HG03354 (cell line): ENCODE measurements at regions not wholly inside any gene's neighbourhood (a gene's known extent, or its start where the extent isn't known, plus 50 kb on each side); places are given as distances from the start of the nearest gene placed in this dataset.

ENCODE experiments used
- ATAC-seq: cut with Tn5 transposase; IDR thresholded peaks from one replicate; pipeline ENCODE4 v1.9.1; 2021; ENCODE audit warnings: mild to moderate bottlenecking; ENCODE audit not compliant: unreplicated experiment, poor library complexity, severe bottlenecking

DNA sequence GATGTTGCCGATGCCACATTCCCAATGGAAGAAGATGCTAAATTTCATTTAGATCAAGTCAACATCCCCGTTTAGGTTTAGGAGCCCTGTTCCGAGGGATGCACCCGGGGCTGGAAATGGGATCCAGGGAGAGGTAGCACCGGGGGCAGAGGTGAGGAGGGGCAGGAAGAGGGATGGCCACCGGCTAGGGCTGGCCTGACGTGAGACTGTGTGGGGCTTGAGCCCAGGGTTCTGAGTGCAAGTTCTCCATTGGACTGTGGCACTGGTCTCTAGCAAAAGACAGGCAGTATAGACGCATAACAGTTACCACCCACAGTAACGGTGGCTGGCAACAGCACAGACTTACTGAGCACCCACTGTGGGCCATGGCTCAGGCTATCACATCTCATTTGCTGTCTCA, 209.0 kb upstream of the MVB12B start:
- no peak for ATAC-seq

DNA sequence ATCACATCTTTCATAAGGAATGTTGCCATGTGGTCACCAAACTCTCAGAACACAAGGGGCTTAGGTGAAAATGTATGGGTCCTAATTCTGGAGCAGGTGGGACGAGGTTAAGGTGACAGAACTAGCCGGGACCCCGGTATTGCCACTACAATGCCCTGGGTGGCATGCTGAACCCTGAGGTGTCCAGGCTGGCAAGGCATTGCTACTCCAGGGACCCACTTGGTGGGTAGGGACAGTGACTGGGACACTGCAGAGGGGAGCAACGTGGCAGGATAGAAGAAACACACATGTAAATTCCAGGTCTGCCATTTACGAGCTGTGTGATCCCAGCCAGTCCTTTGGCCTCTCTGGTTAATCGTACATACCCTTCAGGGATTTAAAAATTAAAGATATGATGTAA, 206.9 kb upstream of the MVB12B start:
- ATAC-seq, result no peak

DNA sequence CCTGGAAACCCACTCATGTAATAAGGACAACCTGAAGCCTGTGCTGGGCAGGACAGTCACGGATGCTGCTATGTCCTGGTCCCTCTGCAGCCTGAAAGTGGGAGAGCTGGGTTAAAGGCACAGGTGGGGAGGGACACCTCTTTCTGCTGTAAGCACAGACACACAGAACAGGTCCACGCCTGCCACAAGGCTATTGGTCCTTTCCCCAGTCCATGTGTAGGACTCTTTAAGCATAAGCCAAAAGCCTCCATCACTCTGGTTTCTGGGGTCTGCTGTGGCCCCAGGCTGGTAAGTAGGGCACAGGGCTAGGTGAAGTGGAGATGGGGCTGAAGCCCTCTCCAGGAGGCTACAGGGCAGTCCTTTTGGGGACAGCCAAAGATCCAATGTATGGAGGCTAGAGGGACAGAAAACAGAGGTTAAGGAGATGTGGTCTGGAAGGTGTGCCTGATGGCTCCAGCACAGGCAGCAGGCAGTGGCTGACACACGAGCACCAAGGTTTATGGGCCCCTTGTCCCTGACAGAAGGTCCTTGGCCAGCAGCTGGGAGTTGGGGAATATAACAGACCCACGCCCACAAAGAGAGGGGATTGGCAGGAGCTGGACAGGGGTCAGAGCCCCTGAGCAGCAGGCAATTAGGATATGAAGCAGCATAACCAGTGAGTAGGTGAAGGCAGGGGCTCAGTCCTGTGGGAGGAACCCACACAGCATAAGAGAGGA, 203.6 kb upstream of the MVB12B start:
- no peak for ATAC-seq

DNA sequence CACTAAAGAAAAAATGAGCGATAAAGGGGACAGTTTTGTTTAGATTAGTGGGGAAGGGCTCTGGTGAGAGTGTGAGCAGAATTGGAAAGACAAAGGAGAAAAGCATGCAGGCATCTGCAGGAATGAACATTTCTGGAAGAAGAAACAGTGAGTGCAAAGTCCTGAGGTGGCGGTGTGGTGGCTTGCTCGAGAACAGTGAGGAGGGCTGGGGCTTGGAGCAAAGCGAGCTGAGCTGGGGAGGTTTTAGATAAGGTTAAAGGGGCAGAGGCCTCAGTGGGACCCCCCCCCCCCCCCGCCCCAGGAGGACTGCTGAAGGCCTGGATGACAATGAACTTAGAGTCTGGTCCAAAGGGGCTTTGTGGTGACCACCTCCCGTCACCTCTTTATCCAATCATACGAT, 202.7 kb upstream of the MVB12B start:
- no peak for ATAC-seq

DNA sequence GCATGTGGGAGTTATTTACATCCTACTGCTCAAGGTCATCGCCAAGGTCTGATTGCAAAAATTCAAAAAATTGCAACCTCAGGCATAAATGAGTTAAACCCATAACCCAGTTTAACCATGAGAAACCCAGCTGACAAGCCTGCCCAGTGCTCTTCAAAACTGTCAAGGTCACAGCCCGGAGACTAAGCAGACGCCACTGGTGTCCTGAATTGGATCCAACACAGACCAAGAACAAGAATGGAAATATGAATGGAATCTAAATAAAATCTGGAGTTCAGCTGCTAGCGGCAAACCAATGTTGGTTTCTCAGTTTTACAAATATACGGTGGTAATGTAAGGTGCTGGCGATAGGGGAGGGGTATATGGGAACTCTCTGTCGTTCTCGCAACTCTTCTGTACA, 201.5 kb upstream of the MVB12B start:
- no peak for ATAC-seq

DNA sequence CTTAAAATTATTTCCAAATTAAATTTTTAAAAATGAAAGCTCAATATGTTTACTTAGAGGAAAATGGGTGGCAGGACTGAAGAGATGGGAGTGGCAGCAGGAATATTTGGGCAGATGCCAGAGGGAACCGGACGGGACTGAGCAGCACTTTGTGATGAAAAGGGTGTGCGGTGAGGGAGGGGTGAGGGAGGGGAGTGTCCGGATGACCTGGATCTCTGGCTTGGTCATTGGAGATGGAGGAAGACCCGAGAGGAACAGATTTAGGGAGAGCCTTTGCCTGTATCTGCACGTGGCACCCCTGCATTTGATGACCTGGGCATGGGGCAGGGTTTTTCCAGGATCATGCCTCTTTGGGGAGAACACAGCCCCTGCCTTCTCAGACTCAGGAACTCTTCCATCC, 201.1 kb upstream of the MVB12B start:
- ATAC-seq, result no peak

DNA sequence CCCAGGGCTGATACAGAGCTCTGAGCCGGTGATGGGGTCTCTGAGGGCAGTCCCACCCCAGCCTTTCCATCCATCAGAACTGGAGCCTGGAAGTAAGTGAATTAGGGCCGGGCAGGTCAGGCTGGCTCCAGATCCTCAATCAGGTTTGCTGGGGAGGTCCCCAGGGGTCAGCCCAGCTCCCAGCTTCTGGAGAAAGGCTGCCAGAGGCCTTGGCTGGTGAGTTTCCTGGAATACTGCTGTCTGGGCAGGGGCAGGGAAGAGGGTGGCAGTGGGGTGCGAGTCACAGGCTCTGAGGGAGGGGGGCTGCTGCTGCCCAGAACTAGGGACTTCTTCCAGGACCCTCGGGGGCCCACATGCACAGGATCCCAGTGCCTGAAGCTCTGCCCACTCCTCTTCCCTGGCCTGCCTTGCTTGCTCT, 200.6 kb upstream of the MVB12B start:
- ATAC-seq, result no peak

DNA sequence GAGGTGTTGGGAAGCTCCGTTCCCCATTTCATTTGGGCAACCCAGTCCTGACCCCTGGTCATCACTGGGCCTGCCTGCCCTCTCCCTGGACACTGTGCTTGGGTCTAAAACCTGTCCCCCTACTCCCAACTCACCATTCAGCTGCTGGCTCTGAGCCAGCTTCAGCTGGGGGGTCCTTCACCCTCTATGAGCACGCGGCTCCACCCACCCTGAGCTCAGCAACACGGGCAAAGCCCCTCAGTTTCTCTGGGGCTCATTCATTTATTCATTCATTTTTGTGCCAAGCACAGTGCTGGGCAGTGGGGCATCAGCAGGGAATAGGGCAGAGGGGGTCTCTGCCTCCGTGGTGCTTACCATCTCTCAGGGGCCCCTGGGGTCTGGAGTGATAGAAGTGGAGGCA, 199.8 kb upstream of the MVB12B start:
- no peak for ATAC-seq

DNA sequence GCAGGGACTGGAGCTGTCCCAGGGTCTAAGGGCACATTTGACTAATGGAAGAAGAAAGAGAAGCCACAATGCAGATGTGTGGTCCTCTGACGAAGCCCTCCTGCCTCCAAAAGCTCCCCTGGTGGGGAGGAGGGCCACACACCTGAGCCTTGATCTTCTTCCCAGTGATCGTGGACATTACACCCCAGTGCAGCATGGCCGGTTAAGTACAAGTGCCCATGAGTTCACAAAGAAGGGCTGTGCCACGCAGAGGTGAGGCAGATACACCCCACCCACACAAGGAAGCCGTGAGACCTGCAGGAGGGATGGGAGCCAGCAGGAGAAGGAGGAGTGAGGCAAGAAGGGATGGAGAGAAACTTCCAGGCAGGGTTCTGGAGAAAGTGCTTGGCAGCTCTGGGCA, 199.0 kb upstream of the MVB12B start:
- ATAC-seq, result no peak

DNA sequence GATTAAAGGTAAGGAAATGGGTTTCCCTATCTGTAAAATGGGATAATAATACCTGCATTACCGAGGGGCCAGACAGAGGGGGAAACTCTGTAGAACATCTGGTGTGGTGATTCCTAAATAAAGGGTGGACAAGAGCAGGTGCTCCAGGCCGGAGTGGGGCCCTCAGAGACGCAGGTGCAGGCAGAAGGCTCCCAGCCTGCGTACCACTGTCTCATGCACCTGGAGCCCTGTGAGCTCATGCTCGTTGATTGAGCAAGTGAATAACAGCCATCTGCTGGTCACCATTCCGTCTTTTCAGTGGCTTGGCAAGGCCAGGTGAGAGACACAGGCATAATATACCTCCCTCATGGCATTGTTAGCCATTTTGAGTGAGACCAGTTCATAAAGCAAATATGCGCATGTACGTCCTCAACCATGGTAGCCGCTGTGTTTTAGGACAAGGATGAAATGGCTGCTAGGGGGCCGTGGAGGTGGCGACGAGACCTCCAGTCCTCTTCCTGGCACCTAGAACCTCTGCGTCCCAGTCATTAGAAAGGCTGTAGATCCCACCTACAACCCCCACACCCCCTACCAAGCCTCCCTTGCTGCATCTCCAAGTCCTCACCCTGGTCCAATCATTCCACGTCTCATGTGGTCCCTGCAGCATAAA, 198.0 kb upstream of the MVB12B start:
- no peak for ATAC-seq

DNA sequence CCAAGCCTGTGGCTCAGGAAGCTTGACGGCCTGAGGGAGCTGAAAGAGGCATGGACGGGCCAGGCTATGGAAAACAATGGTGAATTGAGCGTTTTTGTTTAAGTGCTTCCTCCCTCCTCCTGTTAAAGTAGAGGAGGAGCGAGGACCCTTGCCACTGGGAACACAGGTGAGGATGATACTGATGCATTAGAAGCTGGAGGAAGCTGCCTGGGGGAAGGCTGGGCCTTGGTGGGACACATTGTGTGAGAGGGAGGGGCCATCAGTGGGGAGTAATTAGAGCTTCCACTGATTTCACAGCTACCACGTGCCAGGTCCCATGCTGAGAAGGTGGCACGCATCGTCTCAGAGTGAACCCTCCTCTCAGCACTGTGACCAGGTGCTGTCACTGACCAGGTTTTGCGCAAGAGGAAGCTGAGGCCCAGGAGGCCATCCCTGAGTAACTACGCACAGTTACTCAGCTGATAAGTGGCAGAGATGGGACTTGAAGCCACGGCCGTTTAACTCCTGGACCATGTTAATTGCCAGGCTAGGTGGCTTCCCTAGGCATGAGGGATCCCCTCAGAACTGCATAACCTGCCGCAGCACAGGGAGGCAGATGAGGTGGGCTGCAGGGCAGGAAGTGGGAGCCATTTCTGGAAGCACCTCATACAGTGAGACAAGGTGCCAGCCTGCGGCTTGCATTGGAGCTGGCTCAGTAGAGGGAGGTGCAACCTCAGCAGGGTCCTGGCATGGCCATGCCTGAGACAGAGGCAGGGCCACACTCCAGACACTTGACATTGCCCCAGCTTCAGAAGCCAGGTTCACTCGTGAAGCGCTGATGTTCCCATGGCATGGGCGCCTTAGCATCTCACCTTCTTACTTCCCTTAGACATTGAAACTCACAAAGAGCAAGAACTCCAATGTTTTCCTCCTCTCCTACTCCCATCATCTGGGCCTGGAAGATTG, 195.3 kb upstream of the MVB12B start:
- ATAC-seq, result no peak

DNA sequence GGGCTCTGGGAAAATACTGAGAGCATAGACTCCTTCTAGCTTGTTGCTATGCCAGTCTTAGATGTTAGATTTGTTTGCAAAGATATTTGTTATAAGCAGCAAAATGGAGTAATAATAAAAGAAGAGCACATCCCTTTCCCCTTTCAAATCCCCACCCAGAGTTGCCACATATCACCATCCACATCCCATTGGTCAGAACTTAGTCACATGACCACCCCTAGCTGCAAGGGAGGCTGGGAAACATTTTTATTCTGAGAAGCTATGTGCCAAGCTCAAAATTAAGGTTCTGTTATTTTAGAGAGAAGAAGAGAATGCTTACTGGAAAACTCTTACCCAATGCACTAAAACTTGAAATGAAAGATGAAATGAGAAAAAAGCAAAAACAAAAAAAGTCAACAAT, 193.9 kb upstream of the MVB12B start:
- ATAC-seq, result no peak

DNA sequence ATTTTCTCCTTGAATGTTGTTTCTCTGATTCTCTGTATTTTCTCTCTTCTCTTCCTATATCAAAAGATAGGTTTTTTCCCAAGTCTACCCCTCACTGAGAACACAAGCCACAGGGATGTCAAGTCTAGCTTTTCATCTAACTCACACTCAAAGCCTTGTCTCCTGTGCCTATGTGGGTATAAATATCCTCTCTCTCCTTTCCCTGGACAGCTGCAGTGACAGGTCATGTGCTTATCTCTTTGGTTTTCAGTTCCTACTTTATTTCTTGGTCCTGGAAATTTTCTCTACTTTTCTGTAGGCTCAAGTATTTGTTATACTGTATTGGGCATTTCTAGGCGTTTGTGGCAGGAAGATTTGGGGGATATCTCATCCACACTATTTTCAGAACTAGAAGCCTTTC, 182.4 kb upstream of the MVB12B start:
- no peak for ATAC-seq

DNA sequence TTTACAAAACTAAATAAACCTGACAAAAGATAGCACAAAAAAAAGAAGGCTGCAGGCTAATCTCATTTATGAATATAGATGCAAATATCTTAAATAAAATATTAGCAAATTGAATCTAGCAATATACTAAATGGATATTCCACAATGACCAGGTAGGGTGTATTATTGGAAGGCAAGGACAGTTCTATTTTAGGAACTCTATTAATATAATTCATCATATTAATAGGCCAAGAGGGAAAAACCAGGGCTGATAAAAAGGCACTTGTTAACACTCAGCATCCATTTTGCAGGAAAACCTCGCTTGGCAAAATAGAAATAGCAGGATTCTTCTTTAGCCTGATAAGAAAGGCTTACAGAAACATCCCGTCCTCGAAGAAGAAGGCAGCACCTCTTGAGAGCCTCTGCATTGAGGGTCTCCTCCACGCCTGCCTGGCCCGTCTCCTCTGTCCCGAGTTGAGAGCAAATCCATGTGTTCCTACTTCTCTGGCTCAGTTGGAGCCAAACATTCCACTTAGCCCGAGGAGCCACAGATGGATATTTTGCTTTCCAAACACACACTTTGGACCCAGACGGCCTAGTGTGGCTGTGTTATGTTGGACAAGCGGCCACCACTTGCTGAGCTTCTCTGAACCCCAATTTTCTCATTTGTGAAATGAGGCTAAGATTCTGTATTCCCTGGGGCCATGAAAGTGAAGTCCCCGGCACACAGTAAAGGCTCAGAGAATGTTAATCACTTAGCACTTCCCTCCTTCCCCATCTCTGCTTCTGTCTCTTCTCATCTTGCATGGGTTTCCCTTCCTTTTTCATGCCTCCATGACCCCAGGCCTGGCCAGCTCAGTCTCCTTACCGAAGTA, 181.8 kb upstream of the MVB12B start:
- ATAC-seq, result no peak

DNA sequence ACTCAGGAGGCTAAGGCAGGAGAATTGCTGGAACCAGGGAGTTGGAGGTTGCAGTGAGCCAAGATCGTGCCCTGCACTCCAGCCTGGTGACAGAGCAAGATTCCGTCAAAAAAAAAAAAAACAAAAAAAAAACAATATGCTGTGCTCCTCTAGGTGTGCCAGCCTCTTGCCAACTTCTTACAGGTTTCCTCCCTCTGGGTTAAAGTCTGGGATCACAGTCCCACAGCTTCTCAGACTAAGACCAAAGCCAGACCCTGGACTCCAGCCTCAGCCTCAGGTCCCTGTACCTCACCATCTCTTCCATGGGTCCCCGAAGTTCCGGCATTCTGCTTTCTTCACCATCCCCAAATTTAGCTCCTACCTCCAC, 180.8 kb upstream of the MVB12B start:
- ATAC-seq, result no peak

DNA sequence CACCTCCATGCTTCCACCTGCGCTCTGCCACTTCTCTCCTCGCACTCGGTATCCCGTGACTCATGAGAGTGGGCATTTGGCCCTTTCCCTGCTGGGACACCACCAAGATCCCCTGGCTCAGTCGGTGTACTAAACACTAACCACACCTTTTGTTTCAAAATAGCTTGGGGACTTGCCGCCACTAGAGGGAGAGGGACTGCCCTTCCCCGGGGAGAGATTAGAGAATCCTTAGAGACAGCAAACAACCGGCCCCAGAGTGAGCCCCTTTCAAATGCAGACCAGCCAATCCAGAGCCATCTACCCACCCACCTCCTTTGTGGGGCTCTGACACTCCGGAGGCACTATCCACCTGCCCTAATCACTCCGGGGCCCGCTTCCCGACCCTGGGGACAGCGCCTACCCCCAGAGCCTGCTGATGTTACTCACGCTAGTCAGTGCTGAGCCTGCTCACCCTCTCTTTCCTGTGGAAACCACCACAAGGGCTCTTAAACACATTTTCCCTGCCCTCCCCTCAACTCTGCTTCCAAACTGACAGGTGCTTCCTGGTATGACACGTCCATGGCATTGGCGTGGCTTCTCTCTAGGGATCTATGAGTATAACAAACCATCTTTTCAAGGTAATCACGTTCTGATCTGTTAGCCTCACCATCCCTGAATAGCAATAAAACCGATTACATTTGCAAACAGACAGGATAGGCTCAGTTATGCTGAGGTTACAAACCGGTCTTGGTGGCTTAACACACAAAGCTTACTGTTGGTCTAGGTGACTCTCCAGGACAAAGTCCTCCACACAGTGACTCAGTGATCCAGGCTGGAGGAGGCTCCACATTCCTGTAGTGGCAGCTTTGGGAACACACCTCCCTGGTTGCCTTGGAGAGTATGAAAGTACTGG, 180.1 kb upstream of the MVB12B start:
- ATAC-seq, result no peak

DNA sequence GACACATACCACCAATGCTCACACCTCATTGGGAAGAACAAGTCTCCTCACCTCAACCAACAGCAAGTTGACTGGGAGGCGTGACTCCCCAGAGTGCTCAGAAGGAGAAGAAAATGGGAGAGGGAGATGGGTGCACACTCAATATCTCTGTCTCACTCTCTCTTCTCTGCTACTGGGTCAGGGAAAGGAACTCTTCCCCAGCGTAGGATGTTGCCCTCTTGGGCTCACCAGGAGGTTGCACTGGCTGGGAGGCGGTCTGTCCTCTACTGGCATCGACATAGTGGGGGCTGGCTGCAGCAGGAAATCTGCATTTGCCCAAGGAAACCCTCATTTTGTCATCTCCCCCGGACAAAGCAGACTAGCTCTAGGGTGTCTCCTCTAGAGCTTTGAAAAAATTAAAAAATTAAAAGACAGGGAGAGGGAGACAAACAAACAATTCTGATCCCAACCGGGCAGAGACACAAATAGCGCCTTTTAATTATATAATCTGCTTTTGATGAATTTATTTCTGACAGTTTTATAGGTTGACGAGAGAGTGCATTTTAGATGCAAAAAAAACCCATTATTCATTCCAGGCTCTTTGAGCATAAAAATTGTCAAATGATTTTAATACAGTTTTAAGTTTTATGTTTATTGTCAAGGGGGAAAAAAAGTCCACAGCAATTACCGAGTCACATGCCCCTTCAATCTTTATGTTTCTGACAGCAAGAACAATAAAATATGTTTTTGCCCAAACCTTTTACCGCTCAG, 179.3 kb upstream of the MVB12B start:
- ATAC-seq, result no peak
